Cardiac fibroblast (primary cell): ENCODE measurements at regions not wholly inside any gene's neighbourhood (a gene's known extent, or its start where the extent isn't known, plus 50 kb on each side); places are given as distances from the start of the nearest gene placed in this dataset.

ENCODE experiments used
- DNase-seq, 2 donors: peaks; one replicate each; pipeline versions ENCODE4 v3.0.0 to v3.0.0-alpha.2; 2010; ENCODE audit warnings: low read depth in 2 of 2
- H3K4me3 ChIP-seq, 2 donors: replicated peaks in 1 of 2; 1 replicate in 1 of 2; 2 replicates in 1 of 2; pipeline ENCODE4 v1.5.1; 2011; ENCODE audit warnings: low read depth in 2 of 2, low read length in 2 of 2, mild to moderate bottlenecking in 2 of 2, moderate library complexity in 1 of 2
- TF ChIP-seq, protein P1 (sequence below): IDR thresholded peaks from one replicate; pipeline ENCODE4 v1.5.1; 2011; ENCODE audit warnings: low read depth, mild to moderate bottlenecking, low read length, inconsistent platforms

GRCh38 chr20:60664106-60664505 lies 588.0 kb upstream of the CDH4 start:
- TF ChIP-seq, protein P1, sequence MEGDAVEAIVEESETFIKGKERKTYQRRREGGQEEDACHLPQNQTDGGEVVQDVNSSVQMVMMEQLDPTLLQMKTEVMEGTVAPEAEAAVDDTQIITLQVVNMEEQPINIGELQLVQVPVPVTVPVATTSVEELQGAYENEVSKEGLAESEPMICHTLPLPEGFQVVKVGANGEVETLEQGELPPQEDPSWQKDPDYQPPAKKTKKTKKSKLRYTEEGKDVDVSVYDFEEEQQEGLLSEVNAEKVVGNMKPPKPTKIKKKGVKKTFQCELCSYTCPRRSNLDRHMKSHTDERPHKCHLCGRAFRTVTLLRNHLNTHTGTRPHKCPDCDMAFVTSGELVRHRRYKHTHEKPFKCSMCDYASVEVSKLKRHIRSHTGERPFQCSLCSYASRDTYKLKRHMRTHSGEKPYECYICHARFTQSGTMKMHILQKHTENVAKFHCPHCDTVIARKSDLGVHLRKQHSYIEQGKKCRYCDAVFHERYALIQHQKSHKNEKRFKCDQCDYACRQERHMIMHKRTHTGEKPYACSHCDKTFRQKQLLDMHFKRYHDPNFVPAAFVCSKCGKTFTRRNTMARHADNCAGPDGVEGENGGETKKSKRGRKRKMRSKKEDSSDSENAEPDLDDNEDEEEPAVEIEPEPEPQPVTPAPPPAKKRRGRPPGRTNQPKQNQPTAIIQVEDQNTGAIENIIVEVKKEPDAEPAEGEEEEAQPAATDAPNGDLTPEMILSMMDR = no peak

GRCh38 chr20:60667641-60668040 lies 584.4 kb upstream of the CDH4 start:
- TF ChIP-seq, protein P1 = no peak
- DNase-seq = no peak
- no peak overlapping the region for H3K4me3 ChIP-seq

More at GRCh38 chr20:60664106-60664505, 588.0 kb upstream of the CDH4 start:
- no peak overlapping the region for H3K4me3 ChIP-seq
- DNase-seq = no peak

- TF ChIP-seq, protein P1 = no peak
- no peak overlapping the region for H3K4me3 ChIP-seq
- no peak for DNase-seq
These were observed 582.9 kb upstream of the CDH4 start for GRCh38 chr20:60669211-60669610.

DNA sequence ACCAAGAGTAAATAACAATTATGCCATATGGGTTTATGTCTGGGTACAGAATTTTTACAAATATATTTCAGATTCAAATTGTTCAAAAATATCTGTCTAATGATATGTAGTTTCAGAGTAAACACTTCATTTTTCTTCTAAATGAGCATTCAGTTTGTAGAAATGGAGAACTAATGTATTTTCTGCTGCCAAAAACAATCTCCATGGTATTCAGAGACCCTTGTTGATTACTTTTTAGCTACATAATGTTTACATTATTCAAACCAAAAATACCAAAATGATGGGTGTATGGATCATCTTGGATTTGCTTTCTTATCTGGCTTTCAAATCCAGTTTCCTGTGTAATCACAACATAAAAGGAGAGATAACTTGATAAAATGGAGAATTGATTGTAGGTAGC lies 576.0 kb upstream of the CDH4 start:
- H3K4me3 ChIP-seq = no peak overlapping the region
- no peak for DNase-seq
- TF ChIP-seq, protein P1 = no peak

- TF ChIP-seq, protein P1 = no peak
- DNase-seq = no peak
- no peak overlapping the region for H3K4me3 ChIP-seq
These were observed 574.2 kb upstream of the CDH4 start for GRCh38 chr20:60677819-60678218.

DNA sequence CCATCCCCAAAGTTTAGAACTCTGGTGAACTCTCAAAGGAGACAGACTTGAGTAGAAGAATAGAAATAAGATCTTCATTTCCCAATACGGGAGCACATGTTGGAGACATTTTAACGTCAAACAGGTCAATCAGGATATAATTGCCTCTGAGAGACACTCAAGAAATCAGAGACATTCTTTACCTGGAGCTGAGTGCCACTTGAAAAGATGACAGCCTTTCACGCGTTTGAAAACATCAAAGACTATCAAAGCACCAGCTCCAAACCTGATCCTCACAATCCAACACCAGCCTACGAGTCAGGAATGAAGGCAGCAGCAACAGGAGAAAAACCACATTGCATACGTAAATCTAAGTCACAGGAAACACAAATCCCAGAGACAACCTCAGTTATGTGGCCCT lies 571.5 kb upstream of the CDH4 start:
- TF ChIP-seq, protein P1 = no peak
- no peak for DNase-seq
- no peak overlapping the region for H3K4me3 ChIP-seq

DNA sequence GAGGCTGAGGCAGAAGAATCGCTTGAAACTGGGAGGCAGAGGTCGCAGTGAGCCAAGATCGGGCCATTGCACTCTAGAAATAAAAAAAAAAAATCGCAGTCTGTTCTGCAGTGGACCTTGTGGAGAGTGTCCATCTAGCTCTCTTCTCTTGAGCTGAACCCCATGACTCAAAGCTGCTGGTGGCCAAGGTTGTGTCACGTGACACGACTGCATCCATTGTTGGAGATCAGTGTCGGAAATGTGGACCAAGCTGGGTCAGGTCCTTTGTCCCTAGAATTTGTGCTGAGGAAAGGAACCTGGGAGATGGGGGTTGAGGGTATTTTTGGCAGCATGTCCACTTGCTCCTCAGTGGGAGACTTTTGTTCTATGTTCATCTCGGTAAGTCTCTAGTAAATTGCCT lies 564.8 kb upstream of the CDH4 start:
- no peak for DNase-seq
- no peak overlapping the region for H3K4me3 ChIP-seq
- TF ChIP-seq, protein P1 = no peak
